ENCODE measurements at regions not wholly inside any gene's neighbourhood (a gene's known extent, or its start where the extent isn't known, plus 50 kb on each side); places are given as distances from the start of the nearest gene placed in this dataset.

DNA sequence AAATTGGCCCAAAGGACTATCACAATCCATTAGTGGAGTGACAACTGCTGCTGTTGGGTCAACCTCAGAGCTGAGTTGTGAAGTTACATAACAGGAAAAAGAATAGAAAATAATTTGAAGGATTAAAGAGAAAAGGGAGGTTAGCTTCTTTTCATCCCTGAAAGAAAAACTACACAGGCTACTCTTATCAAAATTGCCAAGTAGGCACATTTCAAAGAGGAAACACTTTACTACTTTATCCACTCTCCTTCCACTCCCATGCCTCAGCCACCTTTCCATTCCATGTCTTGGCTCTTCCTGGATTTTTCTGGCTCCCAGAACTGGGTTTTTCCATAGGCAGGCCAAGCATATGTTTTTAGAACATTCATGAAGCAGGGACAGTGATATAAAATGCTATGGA lies 384.0 kb upstream of the RORA start:
- CTCF ChIA-PET: no interaction called here
- Mint-ChIP-seq H3K4me3 (ENCODE audit: low read depth, unreplicated experiment) (no peak overlapping the region), H3K9me3 (ENCODE audit: low read depth, unreplicated experiment) (peaks cover 13% of the 10 kb centered on the region), H3K27me3 (ENCODE audit: unreplicated experiment) (peaks cover 61% of the 10 kb centered on the region), H3K27ac (ENCODE audit: unreplicated experiment) (no peak overlapping the region), H3K4me1 (ENCODE audit: low read depth, unreplicated experiment) (no peaks in the 10 kb centered on the region), H3K36me3 (ENCODE audit: insufficient read depth, unreplicated experiment) (no peaks in the 10 kb centered on the region)
- intact Hi-C loops (cut with micrococcal nuclease; ENCODE audit: unreplicated experiment): no loop called here
- DNase-seq: no peak
- no TSS peak for BruUV-seq (replicated peaks)
- TF ChIP-seq, protein P1, sequence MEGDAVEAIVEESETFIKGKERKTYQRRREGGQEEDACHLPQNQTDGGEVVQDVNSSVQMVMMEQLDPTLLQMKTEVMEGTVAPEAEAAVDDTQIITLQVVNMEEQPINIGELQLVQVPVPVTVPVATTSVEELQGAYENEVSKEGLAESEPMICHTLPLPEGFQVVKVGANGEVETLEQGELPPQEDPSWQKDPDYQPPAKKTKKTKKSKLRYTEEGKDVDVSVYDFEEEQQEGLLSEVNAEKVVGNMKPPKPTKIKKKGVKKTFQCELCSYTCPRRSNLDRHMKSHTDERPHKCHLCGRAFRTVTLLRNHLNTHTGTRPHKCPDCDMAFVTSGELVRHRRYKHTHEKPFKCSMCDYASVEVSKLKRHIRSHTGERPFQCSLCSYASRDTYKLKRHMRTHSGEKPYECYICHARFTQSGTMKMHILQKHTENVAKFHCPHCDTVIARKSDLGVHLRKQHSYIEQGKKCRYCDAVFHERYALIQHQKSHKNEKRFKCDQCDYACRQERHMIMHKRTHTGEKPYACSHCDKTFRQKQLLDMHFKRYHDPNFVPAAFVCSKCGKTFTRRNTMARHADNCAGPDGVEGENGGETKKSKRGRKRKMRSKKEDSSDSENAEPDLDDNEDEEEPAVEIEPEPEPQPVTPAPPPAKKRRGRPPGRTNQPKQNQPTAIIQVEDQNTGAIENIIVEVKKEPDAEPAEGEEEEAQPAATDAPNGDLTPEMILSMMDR (IDR thresholded peaks at IDR 0.05; ENCODE audit: unreplicated experiment): no peak

DNA sequence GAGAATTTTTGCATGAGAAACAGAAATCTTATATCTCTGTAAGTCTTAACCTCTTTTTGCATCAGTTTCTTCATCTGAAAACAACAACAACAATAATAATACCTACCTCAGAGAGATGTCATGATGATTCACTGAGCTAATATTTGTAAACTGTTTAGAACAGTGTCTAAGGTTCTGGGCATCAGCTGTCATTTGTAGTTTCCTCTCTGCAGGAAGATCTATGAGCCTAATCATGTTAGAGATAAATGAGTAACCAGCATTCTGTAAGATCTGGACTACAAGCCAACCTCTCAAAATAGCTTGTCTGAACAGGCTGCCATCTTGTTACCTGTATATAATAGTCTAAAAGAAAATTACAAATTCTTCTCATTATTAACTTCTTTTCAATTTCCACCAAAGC lies 383.0 kb upstream of the RORA start:
- intact Hi-C loops (cut with micrococcal nuclease; ENCODE audit: unreplicated experiment): no loop called here
- peaks cover 68% of the 10 kb centered on the region for H3K27me3 Mint-ChIP-seq (ENCODE audit: unreplicated experiment)
- TF ChIP-seq, protein P1 (IDR thresholded peaks at IDR 0.05; ENCODE audit: unreplicated experiment): no peak
- CTCF ChIA-PET: interaction anchor here (0.5 kb wide), 1 partner anchor 187 kb away, joined by 4 read pairs; no protein-coding TSS in a partner anchor
- H3K4me3 Mint-ChIP-seq (ENCODE audit: low read depth, unreplicated experiment): no peak overlapping the region
- peaks cover 9% of the 10 kb centered on the region for H3K9me3 Mint-ChIP-seq (ENCODE audit: low read depth, unreplicated experiment)
- H3K4me1 Mint-ChIP-seq (ENCODE audit: low read depth, unreplicated experiment): no peaks in the 10 kb centered on the region
- no TSS peak for BruUV-seq (replicated peaks)
- no peak overlapping the region for H3K27ac Mint-ChIP-seq (ENCODE audit: unreplicated experiment)
- H3K36me3 Mint-ChIP-seq (ENCODE audit: insufficient read depth, unreplicated experiment): no peaks in the 10 kb centered on the region
- no peak for DNase-seq

DNA sequence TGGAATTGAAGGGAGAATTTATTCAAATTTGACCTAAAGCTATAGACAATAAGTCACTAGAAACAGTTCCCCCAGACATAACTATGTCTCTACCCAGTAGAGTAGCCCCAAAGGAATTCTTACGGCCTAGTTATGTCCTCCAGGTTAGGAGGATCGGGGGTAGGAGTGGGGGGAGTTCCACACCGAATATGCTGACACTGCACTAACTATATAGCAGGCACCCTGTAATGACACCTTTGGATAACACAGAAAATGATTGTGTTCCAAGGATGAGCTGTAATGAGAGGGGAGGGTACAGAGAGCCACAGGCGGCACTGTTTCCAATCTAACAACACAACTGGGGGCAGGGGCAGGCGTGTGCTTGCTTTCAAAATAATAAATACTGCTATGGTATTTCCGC lies 376.2 kb upstream of the RORA start:
- Mint-ChIP-seq H3K4me1 (ENCODE audit: low read depth, unreplicated experiment) (no peaks in the 10 kb centered on the region), H3K27me3 (ENCODE audit: unreplicated experiment) (peaks cover 67% of the 10 kb centered on the region), H3K27ac (ENCODE audit: unreplicated experiment) (no peak overlapping the region), H3K9me3 (ENCODE audit: low read depth, unreplicated experiment) (no peaks in the 10 kb centered on the region), H3K4me3 (ENCODE audit: low read depth, unreplicated experiment) (no peak overlapping the region), H3K36me3 (ENCODE audit: insufficient read depth, unreplicated experiment) (no peaks in the 10 kb centered on the region)
- no TSS peak for BruUV-seq (replicated peaks)
- TF ChIP-seq, protein P1 (IDR thresholded peaks at IDR 0.05; ENCODE audit: unreplicated experiment): no peak
- intact Hi-C loops (cut with micrococcal nuclease; ENCODE audit: unreplicated experiment): no loop called here
- no peak for DNase-seq
- CTCF ChIA-PET: no interaction called here

DNA sequence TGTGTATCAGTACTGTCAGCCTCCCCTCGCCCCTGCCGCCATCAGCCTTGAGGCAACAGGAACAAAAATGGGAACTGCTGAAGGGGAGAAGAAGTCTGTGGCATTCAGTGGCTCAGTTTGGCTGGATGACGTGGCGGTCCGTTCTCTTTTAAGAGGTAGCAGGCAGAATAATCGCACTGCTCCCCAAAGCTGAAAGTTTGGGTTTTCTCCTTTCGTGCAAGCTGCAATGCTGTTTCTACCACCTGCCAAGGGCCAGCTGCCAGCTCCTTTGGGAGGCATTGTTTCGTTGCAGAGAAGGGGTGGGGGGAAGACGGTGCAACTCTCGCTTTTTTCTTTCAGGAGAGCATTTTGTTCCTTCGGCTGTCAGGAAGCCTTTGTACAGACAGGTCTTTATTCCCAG lies 369.6 kb upstream of the RORA start:
- H3K9me3 Mint-ChIP-seq (ENCODE audit: low read depth, unreplicated experiment): no peaks in the 10 kb centered on the region
- H3K27me3 Mint-ChIP-seq (ENCODE audit: unreplicated experiment): peaks cover 50% of the 10 kb centered on the region
- CTCF ChIA-PET: interaction anchor here (0.7 kb wide), 1 partner anchor 9 kb away, joined by 3 read pairs; no protein-coding TSS in a partner anchor
- DNase-seq: no peak
- TF ChIP-seq, protein P1 (IDR thresholded peaks at IDR 0.05; ENCODE audit: unreplicated experiment): no peak
- H3K27ac Mint-ChIP-seq (ENCODE audit: unreplicated experiment): no peak overlapping the region
- H3K4me1 Mint-ChIP-seq (ENCODE audit: low read depth, unreplicated experiment): no peaks in the 10 kb centered on the region
- H3K36me3 Mint-ChIP-seq (ENCODE audit: insufficient read depth, unreplicated experiment): no peaks in the 10 kb centered on the region
- no peak overlapping the region for H3K4me3 Mint-ChIP-seq (ENCODE audit: low read depth, unreplicated experiment)
- BruUV-seq (replicated peaks): no TSS peak
- intact Hi-C loops (cut with micrococcal nuclease; ENCODE audit: unreplicated experiment): no loop called here

Data from Calu3 (cell line).